GM12878 (cell line): ENCODE measurements at regions not wholly inside any gene's neighbourhood (a gene's known extent, or its start where the extent isn't known, plus 50 kb on each side); places are given as distances from the start of the nearest gene placed in this dataset.

ENCODE experiments used
- BHLHE40 ChIP-seq, 2 experiments: fragments of 450-650 bp in 1 of 2; IDR thresholded peaks; 2 replicates each; pipeline ENCODE4 v1.6.1; 2011 to 2017; ENCODE audit warnings: low read depth in 2 of 2, borderline replicate concordance in 1 of 2, improper control_type of control experiment in 1 of 2, low read length in 1 of 2, mild to moderate bottlenecking in 1 of 2
- EP300 ChIP-seq, 2 experiments: fragments of 150-350 bp in 1 of 2; IDR thresholded peaks; 2 replicates each; pipeline ENCODE4 v1.6.1; 2011 to 2012; ENCODE audit warnings: low read depth in 2 of 2, low read length in 2 of 2, borderline replicate concordance in 1 of 2, improper control_type of control experiment in 1 of 2, inconsistent platforms in 1 of 2; ENCODE audit not compliant: control insufficient read depth in 1 of 2
- EZH2 ChIP-seq: IDR thresholded peaks from 2 replicates; pipeline ENCODE4 v1.6.1; 2012; ENCODE audit warnings: low read depth, mild to moderate bottlenecking, control low read depth, inconsistent platforms, low read length, borderline replicate concordance; ENCODE audit not compliant: control insufficient read depth
- NBN ChIP-seq: fragments of 450-650 bp; IDR thresholded peaks from 2 replicates; pipeline ENCODE4 v1.6.1; 2016
- PAX5 ChIP-seq: IDR thresholded peaks from 2 replicates; pipeline ENCODE4 v1.6.1; 2011; ENCODE audit warnings: low read depth, low read length, borderline replicate concordance
- SUZ12 ChIP-seq: fragments of 200-600 bp; sonication (generic); IDR thresholded peaks from one replicate; pipeline ENCODE4 v1.6.1; 2018; ENCODE audit warnings: antibody characterized with exemption, mild to moderate bottlenecking; ENCODE audit not compliant: unreplicated experiment
- TF ChIP-seq, protein P1 (sequence below), 3 experiments: IDR thresholded peaks in 2 of 3; conservative IDR thresholded peaks in 1 of 3; 2 replicates each; pipeline ENCODE4 v1.5.1; 2011; ENCODE audit warnings: low read depth in 3 of 3, low read length in 3 of 3, mild to moderate bottlenecking in 3 of 3, control low read depth in 2 of 3, moderate library complexity in 2 of 3, inconsistent platforms in 1 of 3, mixed read lengths in 1 of 3; ENCODE audit not compliant: control insufficient read depth in 2 of 3, insufficient read depth in 1 of 3; ENCODE audit errors: extremely low read depth in 1 of 3

DNA sequence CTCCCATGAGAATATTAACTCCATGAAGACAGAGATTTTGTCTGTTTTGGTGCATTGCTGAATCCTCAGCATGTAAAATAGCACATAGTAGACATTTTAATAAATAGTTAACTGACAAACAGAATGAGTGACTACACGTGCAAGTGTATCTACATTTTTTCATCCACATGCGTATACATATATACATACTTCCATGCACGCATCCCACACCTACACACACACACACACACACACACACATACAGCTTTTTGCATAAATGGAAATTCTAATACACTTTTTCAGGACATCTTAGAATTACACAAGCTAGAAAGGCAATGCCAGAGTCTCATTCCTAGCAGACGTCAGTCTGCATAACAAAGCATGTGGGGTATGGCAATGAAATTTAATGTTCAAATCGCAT, 139.7 kb upstream of the LRFN2 start:
- TF ChIP-seq PAX5 (no peak), SUZ12 (no peak), NBN (no peak), EZH2 (no peak), BHLHE40 (IDR thresholded peaks at IDR 0.05; ENCODE audit: borderline replicate concordance in 1 of 2, low read depth in 2 of 2, low read length in 1 of 2) (no peak), EP300 (IDR thresholded peaks at IDR 0.05; ENCODE audit: borderline replicate concordance in 1 of 2, control insufficient read depth in 1 of 2, low read depth in 2 of 2, low read length in 2 of 2) (no peak)
- TF ChIP-seq, protein P1, sequence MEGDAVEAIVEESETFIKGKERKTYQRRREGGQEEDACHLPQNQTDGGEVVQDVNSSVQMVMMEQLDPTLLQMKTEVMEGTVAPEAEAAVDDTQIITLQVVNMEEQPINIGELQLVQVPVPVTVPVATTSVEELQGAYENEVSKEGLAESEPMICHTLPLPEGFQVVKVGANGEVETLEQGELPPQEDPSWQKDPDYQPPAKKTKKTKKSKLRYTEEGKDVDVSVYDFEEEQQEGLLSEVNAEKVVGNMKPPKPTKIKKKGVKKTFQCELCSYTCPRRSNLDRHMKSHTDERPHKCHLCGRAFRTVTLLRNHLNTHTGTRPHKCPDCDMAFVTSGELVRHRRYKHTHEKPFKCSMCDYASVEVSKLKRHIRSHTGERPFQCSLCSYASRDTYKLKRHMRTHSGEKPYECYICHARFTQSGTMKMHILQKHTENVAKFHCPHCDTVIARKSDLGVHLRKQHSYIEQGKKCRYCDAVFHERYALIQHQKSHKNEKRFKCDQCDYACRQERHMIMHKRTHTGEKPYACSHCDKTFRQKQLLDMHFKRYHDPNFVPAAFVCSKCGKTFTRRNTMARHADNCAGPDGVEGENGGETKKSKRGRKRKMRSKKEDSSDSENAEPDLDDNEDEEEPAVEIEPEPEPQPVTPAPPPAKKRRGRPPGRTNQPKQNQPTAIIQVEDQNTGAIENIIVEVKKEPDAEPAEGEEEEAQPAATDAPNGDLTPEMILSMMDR (IDR thresholded peaks at IDR 0.05 in 2 of 3, conservative IDR thresholded peaks at IDR 0.05 in 1 of 3; ENCODE audit: control insufficient read depth in 2 of 3, extremely low read depth in 1 of 3, insufficient read depth in 1 of 3, low read depth in 3 of 3, low read length in 3 of 3) = no peak
